Left ventricle myocardium inferior (tissue), 1 donor: ENCODE measurements at regions not wholly inside any gene's neighbourhood (a gene's known extent, or its start where the extent isn't known, plus 50 kb on each side); places are given as distances from the start of the nearest gene placed in this dataset.
"Not testable (repeated sequence)": the region's sequence is repeated elsewhere in the genome, so short reads cannot be mapped to it uniquely, and the experiment has no call there.

Source experiments
- DNase-seq: peaks from one replicate; pipeline ENCODE4 v3.0.0-alpha.2; 2020
- H3K27ac ChIP-seq: fragments of 200-600 bp; replicated peaks from 2 replicates; pipeline ENCODE4 v1.8.0; 2021
- H3K27me3 ChIP-seq: fragments of 200-600 bp; 2 replicates; pipeline ENCODE4 v1.8.0; 2021; ENCODE audit warnings: low read depth
- H3K36me3 ChIP-seq: fragments of 200-600 bp; 2 replicates; pipeline ENCODE4 v1.8.0; 2021
- H3K4me1 ChIP-seq: fragments of 200-600 bp; 2 replicates; pipeline ENCODE4 v1.8.0; 2021
- H3K4me3 ChIP-seq: fragments of 200-600 bp; 2 replicates; pipeline ENCODE4 v1.8.0; 2021; ENCODE audit warnings: mild to moderate bottlenecking, moderate library complexity
- H3K9me3 ChIP-seq: fragments of 200-600 bp; replicated peaks from 2 replicates; pipeline ENCODE4 v1.8.0; 2021
- CTCF ChIP-seq: fragments of 200-600 bp; IDR thresholded peaks from 2 replicates; pipeline ENCODE4 v1.8.0; 2021; ENCODE audit warnings: antibody characterized with exemption, mild to moderate bottlenecking, borderline replicate concordance
- intact Hi-C: fragments of 100-400 bp; cut with micrococcal nuclease; formaldehyde crosslinking; loops from one replicate; pipeline ENCODE4 v1.11.0; 2022
- donor health status: DM: no; HTN: yes; CAD: no; lungs with severe emphysema.

GRCh38 chr10:120105001-120105400 is 212.5 kb downstream of the SEC23IP start:
- H3K36me3 ChIP-seq = no peaks in the 10 kb centered on the region
- no peak for TF ChIP-seq CTCF
- no peak overlapping the region for H3K27ac ChIP-seq
- no peaks in the 10 kb centered on the region for H3K4me1 ChIP-seq
- peaks cover 30% of the 10 kb centered on the region for H3K27me3 ChIP-seq
- no peak for DNase-seq
- no peak overlapping the region for H3K4me3 ChIP-seq
- intact Hi-C loops = no loop called here
- no peaks in the 10 kb centered on the region for H3K9me3 ChIP-seq

- intact Hi-C loops = no loop called here
- H3K9me3 ChIP-seq = no peaks in the 10 kb centered on the region
- no peak for DNase-seq
- peaks cover 25% of the 10 kb centered on the region for H3K27me3 ChIP-seq
- no peaks in the 10 kb centered on the region for H3K36me3 ChIP-seq
- H3K4me3 ChIP-seq = no peak overlapping the region
- TF ChIP-seq CTCF = no peak
- no peaks in the 10 kb centered on the region for H3K4me1 ChIP-seq
- no peak overlapping the region for H3K27ac ChIP-seq
Measured at GRCh38 chr10:120105492-120105891, 213.0 kb downstream of the SEC23IP start.

GRCh38 chr10:120108916-120109315 is 216.4 kb downstream of the SEC23IP start:
- Histone ChIP-seq H3K4me3 (no peak overlapping the region), H3K4me1 (no peaks in the 10 kb centered on the region), H3K27ac (no peak overlapping the region), H3K27me3 (peaks cover 11% of the 10 kb centered on the region), H3K36me3 (no peaks in the 10 kb centered on the region), H3K9me3 (no peaks in the 10 kb centered on the region)
- intact Hi-C loops = no loop called here
- DNase-seq = no peak
- no peak for TF ChIP-seq CTCF

- not testable (repeated sequence) for DNase-seq, H3K27ac ChIP-seq
Measured at GRCh38 chr10:120109725-120110124, 217.2 kb downstream of the SEC23IP start.

GRCh38 chr10:120110196-120110595 is 217.7 kb downstream of the SEC23IP start:
- no peak overlapping the region for H3K27ac ChIP-seq
- H3K9me3 ChIP-seq = no peaks in the 10 kb centered on the region
- no peaks in the 10 kb centered on the region for H3K36me3 ChIP-seq
- TF ChIP-seq CTCF = no peak
- DNase-seq = no peak
- intact Hi-C loops = no loop called here
- H3K4me1 ChIP-seq = no peaks in the 10 kb centered on the region
- H3K27me3 ChIP-seq = peaks cover 3% of the 10 kb centered on the region
- no peak overlapping the region for H3K4me3 ChIP-seq

More at GRCh38 chr10:120109725-120110124, 217.2 kb downstream of the SEC23IP start:
- H3K36me3 ChIP-seq, H3K4me3 ChIP-seq, H3K4me1 ChIP-seq, intact Hi-C loops, H3K9me3 ChIP-seq, H3K27me3 ChIP-seq: not testable (repeated sequence)

- TF ChIP-seq CTCF = no peak
- no peaks in the 10 kb centered on the region for H3K9me3 ChIP-seq
- H3K4me1 ChIP-seq = no peaks in the 10 kb centered on the region
- no peak overlapping the region for H3K27ac ChIP-seq
- no peak for DNase-seq
- no peaks in the 10 kb centered on the region for H3K36me3 ChIP-seq
- intact Hi-C loops = no loop called here
- peaks cover 12% of the 10 kb centered on the region for H3K27me3 ChIP-seq
- no peak overlapping the region for H3K4me3 ChIP-seq
Measured at GRCh38 chr10:120111628-120112027, 219.1 kb downstream of the SEC23IP start.
